SK-MEL-5 (cell line): ENCODE measurements at regions not wholly inside any gene's neighbourhood (a gene's known extent, or its start where the extent isn't known, plus 50 kb on each side); places are given as distances from the start of the nearest gene placed in this dataset.

Experiments
- DNase-seq: peaks from one replicate; pipeline ENCODE4 v3.0.0-alpha.2; 2016; ENCODE audit warnings: low read depth, low spot score
- in situ Hi-C: cut with HindIII; loops from 2 replicates; pipeline ENCODE4 v1.10.0; 2016; ENCODE audit warnings: low sequenced_read_pairs, high pct_unique_total_duplicates, low pct_unique_long_range_greater_than_20kb

- in situ Hi-C loops: no loop called here
Measured at GRCh38 chr5:135253601-135254178, 145.3 kb downstream of the MACROH2A1 start.

DNA sequence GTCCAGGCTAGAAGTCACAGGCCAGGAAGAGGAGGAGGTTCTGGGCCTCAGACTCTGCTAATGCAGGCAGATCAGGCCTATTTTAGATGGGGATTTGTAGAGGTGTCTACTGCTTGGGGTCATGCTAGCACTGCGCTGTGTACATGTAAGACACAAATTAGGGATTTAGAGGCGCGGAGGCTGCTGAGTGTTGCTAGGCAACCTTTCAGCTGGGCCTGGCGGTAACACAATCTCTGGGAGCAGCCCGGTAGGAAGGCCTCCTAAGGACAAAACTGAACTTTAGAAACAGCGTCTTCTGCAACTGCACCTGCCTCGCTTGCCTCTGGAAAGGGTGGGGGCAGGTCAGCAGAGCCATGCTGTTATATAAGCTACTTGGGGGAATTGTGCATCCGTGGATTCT lies 147.9 kb downstream of the MACROH2A1 start:
- DNase-seq: no peak
- in situ Hi-C loops: no loop called here

More at GRCh38 chr5:135253601-135254178, 145.3 kb downstream of the MACROH2A1 start:
- no peak for DNase-seq

DNA sequence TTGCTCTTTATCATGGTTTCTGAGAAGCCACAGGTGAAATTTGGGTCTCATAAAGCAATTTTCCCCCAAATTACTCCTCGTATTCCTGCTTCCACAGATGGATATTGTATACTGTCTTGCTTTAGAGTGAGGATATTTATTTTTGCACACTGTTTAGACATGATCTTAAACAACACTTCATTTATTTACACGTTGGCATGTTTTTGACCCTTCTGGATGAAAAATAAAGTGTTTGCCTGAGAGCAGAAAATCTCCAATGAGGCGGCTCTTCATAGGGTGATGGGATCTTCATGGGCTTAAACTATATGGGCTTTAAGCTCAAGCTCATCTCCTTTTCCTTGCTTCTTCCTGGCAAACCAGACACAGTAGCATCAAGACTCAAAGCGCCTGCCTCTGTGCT lies 148.4 kb downstream of the MACROH2A1 start:
- DNase-seq: no peak
- in situ Hi-C loops: no loop called here

DNA sequence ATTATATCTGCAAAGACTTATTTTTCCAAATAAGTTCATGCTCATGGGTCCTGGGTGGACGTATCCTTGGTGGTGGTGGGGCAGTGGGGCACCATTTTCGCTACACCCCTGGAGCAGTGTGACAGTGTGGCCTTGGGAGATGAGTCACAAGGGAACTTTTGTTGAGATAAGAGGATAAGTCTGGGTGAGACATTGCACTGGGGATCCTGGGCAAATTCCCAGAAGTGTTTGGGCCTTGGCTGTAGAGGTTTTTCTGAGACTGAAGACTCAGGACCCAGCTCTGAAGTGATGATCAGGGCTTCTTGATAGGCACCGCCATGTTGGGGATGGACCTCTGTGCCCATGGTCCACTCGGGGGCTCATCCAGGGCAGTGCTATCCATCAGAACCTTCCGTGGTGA lies 149.4 kb downstream of the MACROH2A1 start:
- no peak for DNase-seq
- in situ Hi-C loops: no loop called here

GRCh38 chr5:135248801-135249231 lies 150.2 kb downstream of the MACROH2A1 start:
- DNase-seq: no peak
- in situ Hi-C loops: no loop called here

- in situ Hi-C loops: no loop called here
- peak; percentile 15 for DNase-seq
Measured at GRCh38 chr5:135246923-135247795, 151.9 kb downstream of the MACROH2A1 start.

DNA sequence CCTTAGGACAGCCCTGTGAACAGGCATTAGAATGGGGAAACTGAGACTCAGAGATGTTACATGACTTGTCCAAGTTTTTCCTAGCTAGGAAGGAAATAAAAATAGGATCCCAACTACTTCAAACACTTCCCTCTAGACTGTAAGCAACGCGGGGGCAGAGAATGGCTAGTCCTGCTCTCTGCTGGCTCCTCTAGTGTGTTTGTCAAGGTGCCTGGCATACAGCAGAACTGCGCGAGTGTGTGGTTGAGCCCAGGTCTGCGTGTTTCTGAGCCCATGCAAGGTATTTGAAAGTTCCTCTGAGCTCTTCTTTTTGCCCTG lies 152.5 kb downstream of the MACROH2A1 start:
- in situ Hi-C loops: no loop called here
- DNase-seq: no peak

- DNase-seq: no peak
- in situ Hi-C loops: no loop called here
Measured at GRCh38 chr5:135245521-135246499, 153.2 kb downstream of the MACROH2A1 start.

- in situ Hi-C loops: no loop called here
Measured at GRCh38 chr5:135244620-135245021, 154.4 kb downstream of the MACROH2A1 start.

DNA sequence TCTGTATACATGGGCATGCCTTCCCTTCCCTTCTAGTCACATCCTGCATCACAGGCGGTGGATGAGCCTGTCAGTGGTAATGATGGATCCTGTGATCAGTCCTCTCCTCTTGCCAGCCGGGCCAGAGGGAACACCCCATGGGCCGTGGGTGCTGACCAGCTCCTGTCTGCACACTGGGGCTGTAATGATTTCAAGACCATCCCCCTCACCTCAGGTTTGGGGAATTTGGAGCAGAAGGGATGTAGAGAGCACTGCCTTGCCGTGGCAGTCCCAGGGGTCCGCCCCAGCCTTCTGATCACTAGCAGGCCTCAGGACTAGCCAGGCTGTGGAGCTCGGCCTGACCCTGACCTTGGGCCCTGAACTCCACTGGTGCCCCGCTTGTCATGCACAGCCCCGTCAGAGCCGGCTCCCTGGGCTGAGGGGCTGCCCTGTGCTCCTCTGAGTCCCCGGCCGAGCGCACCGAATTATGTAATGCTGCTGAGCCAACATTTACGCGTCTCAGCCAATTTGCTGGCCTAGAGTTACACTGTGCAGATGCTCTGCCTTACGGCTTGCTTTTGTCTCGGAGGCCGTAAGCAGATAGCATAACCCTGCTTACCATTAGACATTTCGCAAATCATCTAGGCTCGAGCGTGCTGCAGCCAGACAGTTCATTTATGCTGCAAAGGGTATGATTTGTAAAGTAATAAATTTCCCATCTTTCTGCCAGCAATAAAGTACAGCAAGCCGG lies 155.3 kb downstream of the MACROH2A1 start:
- in situ Hi-C loops: no loop called here
- DNase-seq: no peak

More at GRCh38 chr5:135244620-135245021, 154.4 kb downstream of the MACROH2A1 start:
- no peak for DNase-seq

DNA sequence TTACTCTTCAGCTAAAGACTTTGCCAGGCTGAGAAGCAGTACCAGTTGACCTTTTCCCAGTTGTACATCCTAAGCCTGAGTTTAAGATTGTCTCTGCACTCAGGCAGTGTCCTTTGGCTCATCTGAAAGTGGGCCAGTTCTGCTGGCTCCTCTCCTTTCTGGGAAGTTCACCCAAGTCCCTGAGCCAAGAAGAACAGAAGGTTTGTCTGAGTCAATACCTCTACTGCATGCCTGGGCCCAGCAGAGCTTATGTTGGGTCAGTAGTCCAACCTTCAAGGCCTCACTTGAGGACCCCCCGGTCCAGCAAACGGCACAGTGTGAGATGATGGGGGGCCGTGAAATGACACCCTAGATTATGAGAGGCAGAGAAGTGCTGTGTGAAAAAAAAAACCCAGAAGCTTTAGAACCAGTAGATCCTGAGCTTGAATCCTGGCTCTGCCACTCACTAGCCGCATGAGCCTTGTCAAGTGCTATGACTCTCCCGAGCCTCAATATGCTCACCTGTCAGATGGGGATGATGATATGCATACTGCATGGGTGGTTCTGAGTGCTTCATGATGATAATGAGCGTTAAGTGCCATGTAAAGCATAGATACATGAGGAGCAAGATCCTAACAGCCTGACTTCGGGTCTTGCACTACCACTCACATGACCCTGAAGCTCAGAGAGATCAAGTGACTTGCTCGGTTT lies 156.0 kb downstream of the MACROH2A1 start:
- no peak for DNase-seq
- in situ Hi-C loops: no loop called here

DNA sequence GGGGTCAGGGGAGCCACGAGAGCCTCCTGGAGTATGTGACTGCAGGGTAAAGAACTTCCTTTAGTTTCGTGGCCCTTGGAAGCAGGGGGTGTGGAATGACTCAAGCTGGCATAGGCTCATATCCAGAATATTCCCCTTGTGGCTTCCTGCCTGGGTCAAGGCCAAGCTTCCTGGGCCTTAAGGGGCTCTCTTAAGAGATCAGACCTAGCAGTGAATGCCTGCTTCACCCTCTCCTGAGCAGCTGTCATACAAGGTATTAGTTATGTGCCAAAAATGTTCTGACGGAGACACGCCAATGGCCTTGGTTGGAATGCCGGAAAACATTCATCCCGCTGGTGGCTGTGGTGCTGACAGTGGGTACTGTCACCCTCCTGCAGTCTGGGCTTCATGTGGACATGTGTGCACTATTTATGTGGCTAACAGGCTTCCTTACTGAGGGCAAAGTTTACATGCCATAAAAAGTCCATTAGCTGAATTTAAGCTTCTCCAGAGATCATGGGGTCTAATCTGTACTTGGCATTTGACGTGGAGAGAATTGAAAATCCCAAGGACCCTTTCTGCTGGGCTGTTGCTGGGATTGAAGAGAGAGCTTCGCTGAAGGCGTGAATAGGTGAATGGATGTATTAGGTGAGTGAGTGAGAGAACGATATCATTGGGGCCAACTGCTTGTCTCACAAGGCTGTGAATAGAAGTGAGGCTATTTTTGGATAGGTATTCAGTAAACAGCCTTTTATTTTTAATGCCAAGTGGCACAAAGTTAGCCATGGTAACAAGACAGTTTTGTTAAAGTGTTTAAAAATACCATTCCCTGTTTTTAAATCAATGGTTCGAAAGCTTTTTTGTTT lies 156.8 kb downstream of the MACROH2A1 start:
- no peak for DNase-seq
- in situ Hi-C loops: no loop called here

DNA sequence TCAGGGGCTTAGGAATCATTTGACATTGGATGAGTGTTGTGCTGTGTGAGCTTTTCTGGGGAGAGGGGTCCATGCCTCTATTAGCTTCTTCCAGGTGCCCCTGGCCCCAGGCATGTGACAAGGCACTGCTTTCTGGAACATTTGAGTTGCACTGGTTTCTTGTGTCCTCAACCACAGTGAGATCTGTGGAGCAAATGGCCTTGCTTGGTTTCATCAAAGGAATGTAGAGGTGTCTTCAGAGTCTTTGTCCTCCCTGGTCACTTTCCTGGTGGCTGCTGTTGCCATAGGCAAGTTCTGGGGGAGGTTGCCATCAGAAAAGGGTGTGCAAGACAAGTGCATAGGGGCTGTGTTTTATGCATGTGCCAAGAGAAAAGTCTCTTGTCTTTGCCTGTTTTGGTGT lies 157.5 kb downstream of the MACROH2A1 start:
- DNase-seq: no peak

GRCh38 chr5:135240781-135241360 lies 158.2 kb downstream of the MACROH2A1 start:
- in situ Hi-C loops: no loop called here
- no peak for DNase-seq

More for the DNA sequence above, 157.5 kb downstream of the MACROH2A1 start:
- in situ Hi-C loops: no loop called here

DNA sequence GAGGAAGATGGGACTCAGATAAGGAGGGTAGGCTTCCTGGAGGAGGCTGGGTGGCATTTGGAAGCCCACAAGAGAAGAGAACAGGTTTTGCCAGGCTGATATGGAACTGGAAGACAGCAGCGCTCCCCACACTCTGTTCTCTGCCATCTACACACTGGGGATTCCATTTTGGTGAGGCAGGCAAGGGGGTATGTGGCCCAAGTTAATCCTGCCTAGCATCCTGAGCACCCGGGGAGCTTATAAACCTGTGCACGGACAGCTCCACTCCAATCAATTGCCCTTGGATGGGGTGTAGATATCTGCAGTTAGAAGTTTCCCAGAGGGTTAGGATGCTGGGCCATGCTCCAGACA lies 158.8 kb downstream of the MACROH2A1 start:
- in situ Hi-C loops: no loop called here
- no peak for DNase-seq
